Parathyroid adenoma (tissue), 2 donors: ENCODE measurements at regions not wholly inside any gene's neighbourhood (a gene's known extent, or its start where the extent isn't known, plus 50 kb on each side); places are given as distances from the start of the nearest gene placed in this dataset.

Experiments used
- H2AFZ ChIP-seq: fragments of 300-600 bp; sonication (generic); one replicate; pipeline ENCODE4 v1.7.0; 2017; ENCODE audit warnings: antibody characterized with exemption, mild to moderate bottlenecking
- H3K27ac ChIP-seq: fragments of 300-600 bp; sonication (generic); one replicate; pipeline ENCODE4 v1.7.0; 2017
- H3K27me3 ChIP-seq: fragments of 300-600 bp; sonication (generic); one replicate; pipeline ENCODE4 v1.7.0; 2017; ENCODE audit warnings: low read length; ENCODE audit not compliant: control insufficient read depth, insufficient read depth
- H3K36me3 ChIP-seq: fragments of 300-600 bp; sonication (generic); one replicate; pipeline ENCODE4 v1.7.0; 2017; ENCODE audit warnings: low read length; ENCODE audit not compliant: control insufficient read depth, insufficient read depth
- H3K4me1 ChIP-seq: fragments of 300-600 bp; sonication (generic); one replicate; pipeline ENCODE4 v1.7.0; 2017; ENCODE audit warnings: control low read depth
- H3K4me2 ChIP-seq: fragments of 300-600 bp; sonication (generic); one replicate; pipeline ENCODE4 v1.7.0; 2017; ENCODE audit warnings: low read length
- H3K4me3 ChIP-seq: fragments of 300-600 bp; sonication (generic); one replicate; pipeline ENCODE4 v1.7.0; 2017; ENCODE audit warnings: low read depth, low read length
- H3K79me2 ChIP-seq: fragments of 300-600 bp; sonication (generic); one replicate; pipeline ENCODE4 v1.7.0; 2017; ENCODE audit warnings: control low read depth
- H3K9ac ChIP-seq: fragments of 300-600 bp; sonication (generic); one replicate; pipeline ENCODE4 v1.7.0; 2017; ENCODE audit warnings: mild to moderate bottlenecking
- H3K9me3 ChIP-seq: fragments of 300-600 bp; sonication (generic); one replicate; pipeline ENCODE4 v1.7.0; 2017; ENCODE audit warnings: low read length; ENCODE audit not compliant: control insufficient read depth
- TF ChIP-seq, protein P1 (sequence below): fragments of 300-600 bp; sonication (generic); IDR thresholded peaks from one replicate; pipeline ENCODE4 v1.7.0; 2017; ENCODE audit warnings: antibody characterized with exemption, mild to moderate bottlenecking
- donor health status: primary hyperparathyroidism.

DNA sequence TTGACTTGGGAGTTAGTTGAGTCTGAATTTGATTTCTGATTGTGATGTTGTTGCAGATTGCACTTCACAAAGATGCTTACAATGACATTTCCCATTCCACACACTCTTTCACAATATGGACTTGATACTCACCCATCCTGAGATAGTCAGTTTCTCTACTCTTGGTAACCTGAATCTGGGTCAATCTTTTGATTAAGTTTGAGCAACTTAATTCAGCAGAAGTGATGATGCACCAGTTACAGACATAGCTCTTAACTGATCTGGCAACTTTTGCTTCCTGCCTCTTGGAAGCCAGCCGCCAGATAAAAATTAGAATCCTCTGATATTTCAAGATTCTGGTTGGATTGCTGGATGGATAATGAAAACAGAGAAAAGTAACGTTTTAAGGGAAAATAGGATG lies 79.7 kb upstream of the OSMR start:
- Histone ChIP-seq H3K4me2 (no peak overlapping the region), H3K9ac (no peak overlapping the region), H3K4me3 (no peak overlapping the region), H3K4me1 (no peaks in the 10 kb centered on the region), H3K36me3 (no peaks in the 10 kb centered on the region), H3K9me3 (no peaks in the 10 kb centered on the region), H2AFZ (no peak overlapping the region), H3K27ac (no peak overlapping the region), H3K79me2 (no peaks in the 10 kb centered on the region), H3K27me3 (no peaks in the 10 kb centered on the region)
- TF ChIP-seq, protein P1, sequence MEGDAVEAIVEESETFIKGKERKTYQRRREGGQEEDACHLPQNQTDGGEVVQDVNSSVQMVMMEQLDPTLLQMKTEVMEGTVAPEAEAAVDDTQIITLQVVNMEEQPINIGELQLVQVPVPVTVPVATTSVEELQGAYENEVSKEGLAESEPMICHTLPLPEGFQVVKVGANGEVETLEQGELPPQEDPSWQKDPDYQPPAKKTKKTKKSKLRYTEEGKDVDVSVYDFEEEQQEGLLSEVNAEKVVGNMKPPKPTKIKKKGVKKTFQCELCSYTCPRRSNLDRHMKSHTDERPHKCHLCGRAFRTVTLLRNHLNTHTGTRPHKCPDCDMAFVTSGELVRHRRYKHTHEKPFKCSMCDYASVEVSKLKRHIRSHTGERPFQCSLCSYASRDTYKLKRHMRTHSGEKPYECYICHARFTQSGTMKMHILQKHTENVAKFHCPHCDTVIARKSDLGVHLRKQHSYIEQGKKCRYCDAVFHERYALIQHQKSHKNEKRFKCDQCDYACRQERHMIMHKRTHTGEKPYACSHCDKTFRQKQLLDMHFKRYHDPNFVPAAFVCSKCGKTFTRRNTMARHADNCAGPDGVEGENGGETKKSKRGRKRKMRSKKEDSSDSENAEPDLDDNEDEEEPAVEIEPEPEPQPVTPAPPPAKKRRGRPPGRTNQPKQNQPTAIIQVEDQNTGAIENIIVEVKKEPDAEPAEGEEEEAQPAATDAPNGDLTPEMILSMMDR, result no peak

- H3K4me3 ChIP-seq, result no peak overlapping the region
- no peaks in the 10 kb centered on the region for H3K79me2 ChIP-seq
- H3K4me1 ChIP-seq, result no peaks in the 10 kb centered on the region
- TF ChIP-seq, protein P1, result no peak
- H3K9ac ChIP-seq, result no peak overlapping the region
- H3K9me3 ChIP-seq, result no peaks in the 10 kb centered on the region
- H2AFZ ChIP-seq, result no peak overlapping the region
- no peaks in the 10 kb centered on the region for H3K36me3 ChIP-seq
- H3K27ac ChIP-seq, result no peak overlapping the region
- H3K27me3 ChIP-seq, result no peaks in the 10 kb centered on the region
- H3K4me2 ChIP-seq, result no peak overlapping the region
Observed at GRCh38 chr5:38768412-38769211, 77.2 kb upstream of the OSMR start.

- H3K79me2 ChIP-seq, result no peaks in the 10 kb centered on the region
- H3K27ac ChIP-seq, result no peak overlapping the region
- no peak overlapping the region for H3K9ac ChIP-seq
- H3K27me3 ChIP-seq, result no peaks in the 10 kb centered on the region
- H3K36me3 ChIP-seq, result no peaks in the 10 kb centered on the region
- H2AFZ ChIP-seq, result no peak overlapping the region
- H3K9me3 ChIP-seq, result no peaks in the 10 kb centered on the region
- H3K4me3 ChIP-seq, result no peak overlapping the region
- no peak overlapping the region for H3K4me2 ChIP-seq
- TF ChIP-seq, protein P1, result no peak
- no peaks in the 10 kb centered on the region for H3K4me1 ChIP-seq
Observed at GRCh38 chr5:38772471-38772870, 73.3 kb upstream of the OSMR start.

DNA sequence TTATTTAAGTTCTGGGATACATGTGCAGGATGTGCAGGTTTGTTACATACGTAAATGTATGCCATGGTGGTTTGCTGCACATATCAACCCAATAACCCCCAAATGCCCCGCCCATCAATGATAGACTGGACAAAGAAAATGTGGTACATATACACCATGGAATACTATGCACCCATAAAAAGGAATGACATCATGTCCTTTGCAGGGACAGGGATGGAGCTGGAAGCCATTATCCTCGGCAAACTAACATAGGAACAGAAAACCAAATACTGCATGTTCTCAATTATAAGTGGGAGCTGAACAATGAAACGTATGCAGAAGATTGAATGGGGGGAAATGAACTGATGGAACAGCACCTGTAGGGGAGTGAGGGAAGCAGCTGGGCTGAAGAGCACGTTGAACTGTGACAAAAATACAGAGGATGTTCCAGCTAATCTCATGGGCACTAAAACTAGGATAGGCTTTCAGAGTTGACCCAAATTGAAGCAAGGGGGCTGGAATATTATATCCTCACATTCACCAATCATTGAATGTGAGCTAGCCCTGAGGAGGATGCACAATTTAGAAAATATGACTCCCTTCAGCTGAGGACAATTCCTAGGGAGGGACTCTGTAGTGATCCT lies 70.5 kb upstream of the OSMR start:
- Histone ChIP-seq H3K9ac (no peak overlapping the region), H3K36me3 (no peaks in the 10 kb centered on the region), H3K4me1 (no peaks in the 10 kb centered on the region), H3K79me2 (no peaks in the 10 kb centered on the region), H3K9me3 (no peaks in the 10 kb centered on the region), H3K4me3 (no peak overlapping the region), H3K4me2 (no peak overlapping the region), H3K27ac (no peak overlapping the region), H3K27me3 (no peaks in the 10 kb centered on the region), H2AFZ (no peak overlapping the region)
- TF ChIP-seq, protein P1, result no peak
